HL-60/S4 (cell line): ENCODE measurements at regions not wholly inside any gene's neighbourhood (a gene's known extent, or its start where the extent isn't known, plus 50 kb on each side); places are given as distances from the start of the nearest gene placed in this dataset.
"Not testable (repeated sequence)": the region's sequence is repeated elsewhere in the genome, so short reads cannot be mapped to it uniquely, and the experiment has no call there.

Source experiments
- in situ Hi-C: fragments of 300-500 bp; cut with MboI; formaldehyde crosslinking; loops from 2 replicates; pipeline ENCODE4 v1.14.3; 2022; ENCODE audit warnings: low sequenced_read_pairs

DNA sequence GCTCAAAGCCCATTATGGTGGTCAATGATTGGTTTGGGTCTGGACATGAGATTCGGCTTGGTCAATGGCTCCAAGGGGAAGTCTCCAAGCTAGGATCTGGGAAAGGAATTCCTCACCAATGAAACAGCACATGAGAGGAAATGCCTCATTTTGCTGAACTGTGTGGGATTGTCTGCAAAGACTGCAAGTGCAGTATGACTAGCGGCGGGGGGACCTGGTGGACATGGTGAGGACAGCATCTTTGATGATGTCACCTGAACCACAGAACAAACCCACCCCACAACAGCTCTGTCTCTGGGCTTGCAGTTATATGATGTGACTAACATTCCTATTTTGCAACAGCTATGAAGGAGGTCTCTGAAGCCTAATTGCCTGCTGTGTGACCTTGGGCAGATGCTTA lies 50.6 kb upstream of the NKD1 start:
- in situ Hi-C loops, result no loop called here

DNA sequence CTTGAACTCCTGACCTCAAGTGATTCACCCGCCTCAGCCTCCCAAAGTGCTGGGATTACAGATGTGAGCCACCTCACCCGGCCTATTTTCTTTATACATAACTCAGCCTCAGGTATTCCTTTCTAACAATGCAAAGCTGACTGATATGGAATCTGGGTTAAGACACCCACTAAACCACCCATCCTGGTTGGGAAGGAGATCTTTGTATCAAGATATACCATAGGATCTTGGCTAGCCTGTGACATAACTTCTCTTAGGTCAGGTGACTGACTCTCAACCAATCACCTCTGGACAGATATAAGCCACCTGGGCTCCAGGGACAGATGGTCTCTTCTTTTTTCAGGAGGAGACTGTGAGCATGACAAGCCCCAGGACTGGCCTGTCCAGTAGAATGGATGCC lies 51.2 kb upstream of the NKD1 start:
- in situ Hi-C loops, result no loop called here

- in situ Hi-C loops, result no loop called here
Observed at GRCh38 chr16:50495673-50496072, 52.5 kb upstream of the NKD1 start.

DNA sequence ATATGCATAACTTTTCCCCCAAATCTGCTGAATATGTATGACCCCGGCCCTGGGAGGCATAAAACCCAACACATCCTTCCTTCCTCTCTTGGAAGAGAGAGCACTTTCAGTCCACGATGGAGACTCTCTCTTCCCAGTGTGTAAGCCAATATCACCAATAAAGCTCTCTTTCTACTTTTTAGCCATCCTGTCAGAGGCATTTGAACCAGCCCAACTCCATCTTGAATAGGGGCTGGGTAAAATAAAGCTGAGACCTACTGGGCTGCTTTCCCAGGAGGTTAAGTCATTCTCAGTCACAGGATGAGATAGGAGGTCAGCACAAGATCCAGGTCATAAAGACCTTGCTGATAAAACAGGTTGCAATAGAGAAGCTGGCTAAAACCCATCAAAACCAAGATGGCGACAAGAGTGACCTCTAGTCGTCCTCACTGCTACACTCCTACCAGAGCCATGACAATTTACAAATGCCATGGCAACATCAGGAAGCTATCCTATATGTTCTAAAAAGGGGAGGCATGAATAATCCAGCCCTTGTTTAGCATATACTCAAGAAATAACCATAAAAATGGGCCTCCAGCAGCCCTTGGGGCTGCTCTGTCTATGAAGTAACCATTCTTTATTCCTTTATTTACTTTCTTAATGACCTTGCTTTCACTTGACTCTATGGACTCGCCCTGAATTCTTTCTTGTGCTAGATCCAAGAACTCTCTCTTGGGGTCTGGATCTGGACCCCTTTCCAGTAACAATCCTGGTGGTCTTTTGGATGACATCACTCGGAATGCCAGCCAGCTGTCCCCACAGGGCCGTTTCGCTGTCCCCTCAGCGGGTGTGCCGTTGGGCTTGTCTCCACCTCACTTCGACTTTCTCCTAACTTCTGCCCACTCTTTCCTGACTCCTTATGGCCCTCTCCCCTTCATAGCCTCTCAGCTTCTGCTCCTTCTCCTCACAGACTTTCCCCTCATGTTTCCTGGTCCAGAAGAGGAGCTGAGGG lies 53.4 kb upstream of the NKD1 start:
- in situ Hi-C loops, result no loop called here

GRCh38 chr16:50491516-50491915 lies 56.7 kb upstream of the NKD1 start:
- in situ Hi-C loops, result no loop called here

- in situ Hi-C loops, result no loop called here
Observed at GRCh38 chr16:50490828-50491227, 57.4 kb upstream of the NKD1 start.

GRCh38 chr16:50489182-50489581 lies 59.0 kb upstream of the NKD1 start:
- in situ Hi-C loops, result no loop called here

- in situ Hi-C loops, result no loop called here
Observed at GRCh38 chr16:50487528-50487927, 60.7 kb upstream of the NKD1 start.

- in situ Hi-C loops, result not testable (repeated sequence)
Observed at GRCh38 chr16:50486162-50486561, 62.0 kb upstream of the NKD1 start.

- in situ Hi-C loops, result no loop called here
Observed at GRCh38 chr16:50485232-50485631, 63.0 kb upstream of the NKD1 start.

GRCh38 chr16:50482271-50482670 lies 65.9 kb upstream of the NKD1 start:
- in situ Hi-C loops, result no loop called here

- in situ Hi-C loops, result no loop called here
Observed at GRCh38 chr16:50480206-50480605, 68.0 kb upstream of the NKD1 start.

- in situ Hi-C loops, result loop anchor here (10.0 kb wide), 1 partner anchor 55 kb away; no protein-coding TSS in a partner anchor
Observed at GRCh38 chr16:50479771-50480170, 68.4 kb upstream of the NKD1 start.

- in situ Hi-C loops, result loop anchor here (10.0 kb wide), 1 partner anchor 56 kb away; no protein-coding TSS in a partner anchor
Observed at GRCh38 chr16:50478773-50479149, 69.4 kb upstream of the NKD1 start.

DNA sequence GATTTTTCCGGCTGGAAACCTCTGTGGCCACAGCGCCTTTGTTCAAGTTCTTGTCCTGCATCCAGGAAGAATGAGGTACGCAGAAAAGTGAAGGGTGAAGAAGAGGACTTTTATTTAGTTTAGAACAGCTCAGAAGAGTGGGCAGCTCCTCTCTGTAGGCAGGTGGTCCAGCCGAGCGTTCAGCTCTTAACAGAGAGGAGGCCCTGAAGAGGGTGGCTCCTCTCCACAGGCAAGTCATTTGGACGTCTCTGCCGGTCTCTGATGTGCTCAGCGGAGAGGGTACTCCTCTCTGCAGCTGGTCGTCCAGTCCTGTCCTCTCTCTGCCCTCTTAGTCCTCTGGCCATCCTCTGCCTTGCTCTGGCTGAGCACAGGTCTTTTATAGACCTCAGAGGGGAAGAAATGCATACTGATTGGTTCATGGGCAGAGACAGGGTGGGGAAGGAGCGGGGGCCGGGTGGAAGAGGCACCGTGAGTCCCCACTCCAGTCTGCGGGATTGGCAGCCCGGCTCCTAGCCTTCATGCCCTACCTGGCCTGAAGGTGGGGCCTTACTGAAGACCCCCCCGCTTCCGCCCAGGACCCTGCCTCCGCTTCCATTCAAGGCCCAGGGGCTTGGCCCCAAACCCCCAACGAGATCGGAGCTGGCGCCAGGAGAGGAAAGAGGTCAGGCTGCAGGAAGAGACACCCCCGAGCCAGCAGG lies 70.0 kb upstream of the NKD1 start:
- in situ Hi-C loops, result loop anchor here (10.0 kb wide), 1 partner anchor 57 kb away; no protein-coding TSS in a partner anchor

GRCh38 chr16:50476486-50477255 lies 71.5 kb upstream of the NKD1 start:
- in situ Hi-C loops, result loop anchor here (10.0 kb wide), 1 partner anchor 58 kb away; no protein-coding TSS in a partner anchor

DNA sequence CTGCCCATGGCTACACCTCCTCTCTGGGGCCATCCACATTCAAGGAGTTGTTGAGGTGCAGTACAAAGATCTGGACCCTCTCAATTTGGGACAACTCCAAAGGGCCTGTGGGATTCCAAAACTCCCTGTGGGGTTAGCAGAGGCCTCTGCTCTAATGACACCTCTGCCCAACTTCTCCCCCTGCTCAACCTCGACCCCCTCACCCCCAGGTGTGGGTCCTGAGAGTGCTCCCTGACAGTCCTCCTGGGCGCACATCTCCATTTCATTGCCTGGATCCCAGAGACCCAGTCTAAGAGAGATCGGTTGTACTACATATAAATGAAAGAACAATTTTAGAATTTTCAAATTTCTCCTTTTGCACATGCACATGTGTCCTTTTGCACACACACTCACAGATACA lies 73.0 kb upstream of the NKD1 start:
- in situ Hi-C loops, result loop anchor here (10.0 kb wide), 1 partner anchor 60 kb away; no protein-coding TSS in a partner anchor

- in situ Hi-C loops, result loop anchor here (10.0 kb wide), 1 partner anchor 61 kb away; no protein-coding TSS in a partner anchor
Observed at GRCh38 chr16:50474138-50474537, 74.1 kb upstream of the NKD1 start.

GRCh38 chr16:50473356-50473945 lies 74.7 kb upstream of the NKD1 start:
- in situ Hi-C loops, result loop anchor here (10.0 kb wide), 1 partner anchor 61 kb away; no protein-coding TSS in a partner anchor

GRCh38 chr16:50472472-50472871 lies 75.7 kb upstream of the NKD1 start:
- in situ Hi-C loops, result loop anchor here (10.0 kb wide), 1 partner anchor 62 kb away; no protein-coding TSS in a partner anchor
